ENCODE measurements at regions not wholly inside any gene's neighbourhood (a gene's known extent, or its start where the extent isn't known, plus 50 kb on each side); places are given as distances from the start of the nearest gene placed in this dataset.
"Not testable (repeated sequence)": the region's sequence is repeated elsewhere in the genome, so short reads cannot be mapped to it uniquely, and the experiment has no call there.

DNA sequence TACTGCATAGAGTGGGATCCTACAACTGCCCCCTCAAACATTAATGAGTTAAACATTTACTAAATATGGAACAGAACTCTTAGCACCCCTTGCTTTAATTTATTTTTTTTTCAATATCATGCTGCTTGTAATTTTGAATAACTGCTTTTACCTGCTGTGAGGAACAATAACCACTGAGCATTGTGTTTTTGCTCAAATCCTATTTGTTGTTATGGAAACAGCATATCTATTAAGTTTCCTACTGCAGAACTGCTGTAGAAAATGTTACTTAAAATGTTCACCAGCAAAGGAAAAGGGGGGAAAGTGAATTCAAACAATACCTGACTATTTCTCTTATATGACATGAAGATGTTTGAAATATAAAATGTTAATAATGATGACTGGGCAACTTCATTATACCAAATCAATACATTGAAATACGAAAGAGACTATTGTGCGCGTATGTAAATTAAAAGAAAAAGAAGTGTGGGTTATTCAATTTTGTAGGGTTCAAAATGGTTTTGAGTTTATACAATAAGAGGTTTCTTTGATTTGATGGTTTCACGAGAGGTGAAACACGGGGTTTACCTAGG is 1043.8 kb upstream of the NUDT12 start:
- no peak for DNase-seq

DNA sequence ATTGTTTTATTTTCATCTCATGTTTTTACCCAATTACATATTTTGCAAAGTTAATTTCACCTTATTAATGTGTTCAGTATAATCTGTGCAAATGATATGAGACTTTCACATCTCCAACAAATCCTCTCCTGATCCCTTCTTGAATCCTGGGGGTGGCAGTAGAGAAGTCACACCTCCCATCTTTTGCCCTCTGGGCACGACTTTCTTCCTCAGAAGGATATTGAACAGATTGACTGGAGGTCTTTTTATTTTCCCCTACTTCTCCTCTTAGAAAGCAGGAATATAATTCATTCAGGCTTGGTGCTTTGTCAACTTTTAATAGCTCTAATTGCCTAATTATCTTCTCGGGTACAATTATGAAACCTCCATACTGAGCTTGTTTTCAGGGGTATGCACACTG is 1037.1 kb upstream of the NUDT12 start:
- no peak for DNase-seq

DNA sequence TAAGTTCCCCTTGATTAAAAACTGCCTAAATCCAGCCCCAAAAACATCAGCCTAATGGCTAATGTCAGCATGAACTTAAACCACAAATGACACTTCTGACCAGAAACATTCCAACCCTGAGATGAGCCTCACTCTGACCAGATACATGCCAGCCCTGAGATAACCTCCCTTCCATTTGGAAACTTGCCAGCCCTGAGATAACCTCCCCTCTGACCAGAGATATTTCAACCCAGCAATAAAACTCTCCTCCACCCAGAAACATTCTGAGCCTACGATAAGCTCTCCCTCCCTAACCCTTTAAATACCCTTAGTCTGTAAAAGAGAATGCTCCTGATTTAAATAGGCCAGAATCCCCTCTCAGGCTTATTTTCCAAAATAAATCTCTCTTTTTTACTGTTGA is 1035.7 kb upstream of the NUDT12 start:
- DNase-seq: no peak

DNA sequence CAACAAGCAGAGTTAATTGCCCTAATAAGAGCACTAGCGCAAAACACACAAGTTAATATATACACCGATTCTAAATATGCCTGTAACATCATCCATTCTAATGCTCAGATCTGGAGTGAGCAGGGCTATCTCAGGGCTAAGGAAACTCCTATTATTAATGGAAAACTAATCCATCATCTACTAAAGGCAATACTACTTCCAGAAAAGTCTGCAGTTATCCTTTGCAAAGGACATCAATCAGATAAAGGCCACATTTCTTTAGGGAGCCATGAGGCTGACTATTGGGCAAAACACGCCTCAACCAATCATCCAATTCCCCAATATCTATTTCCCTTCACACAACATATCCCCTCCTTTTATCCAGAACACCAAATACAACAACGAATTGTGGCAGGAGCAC is 1032.3 kb upstream of the NUDT12 start:
- no peak for DNase-seq

DNA sequence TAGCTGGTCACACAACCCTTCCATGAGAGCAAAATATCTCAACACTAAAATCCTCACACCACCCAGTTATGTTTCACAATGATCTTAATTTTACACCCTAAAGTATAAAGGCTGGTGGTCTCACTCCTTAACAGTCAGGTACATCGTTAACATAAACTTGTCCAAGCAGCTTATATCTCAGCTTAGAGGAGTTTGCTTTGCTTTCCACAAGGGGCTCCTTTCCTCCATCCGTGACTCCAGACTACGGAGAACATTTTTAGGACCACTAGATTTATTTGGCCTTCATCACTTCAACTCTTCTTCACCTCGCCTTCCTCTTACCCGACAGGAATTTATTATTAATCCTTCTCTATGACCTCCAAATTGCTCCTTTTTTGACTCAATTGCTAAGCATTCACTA is 1014.1 kb upstream of the NUDT12 start:
- no peak for DNase-seq

DNA sequence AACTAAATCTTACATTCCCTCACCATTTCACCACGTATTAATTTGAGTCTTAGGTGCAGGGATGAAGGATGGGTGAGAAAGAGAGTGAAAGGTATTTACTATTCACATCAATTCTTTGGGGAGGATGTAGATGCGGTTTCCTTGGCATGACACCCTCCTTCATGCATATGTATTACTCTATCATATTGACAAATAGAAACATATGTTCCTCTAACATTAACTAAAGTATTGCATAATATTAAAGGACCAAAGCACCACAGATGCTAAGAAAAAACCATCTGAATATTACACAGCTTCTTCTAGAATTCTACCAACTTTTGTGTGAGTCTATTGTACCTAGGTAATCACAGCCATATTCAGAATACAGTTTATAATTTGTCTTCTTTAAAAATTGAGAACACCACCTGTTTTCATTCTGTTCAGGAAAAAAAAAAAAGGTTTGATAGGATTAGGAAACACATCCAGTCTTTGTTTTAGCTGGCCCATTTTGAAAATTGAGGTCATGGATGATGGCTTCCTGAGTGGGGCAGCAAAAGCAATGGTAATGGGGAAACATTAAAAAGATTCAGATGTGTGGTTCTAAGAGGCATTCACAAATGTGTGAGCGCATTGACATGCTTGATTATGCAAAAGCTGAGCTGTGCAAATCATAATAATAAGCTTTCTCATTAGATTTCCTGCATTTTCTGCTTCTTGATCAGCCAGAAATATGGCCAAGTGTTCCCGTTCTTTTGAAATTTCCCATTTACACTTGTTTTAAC is 1011.5 kb upstream of the NUDT12 start:
- peak; percentile 3 for DNase-seq

DNA sequence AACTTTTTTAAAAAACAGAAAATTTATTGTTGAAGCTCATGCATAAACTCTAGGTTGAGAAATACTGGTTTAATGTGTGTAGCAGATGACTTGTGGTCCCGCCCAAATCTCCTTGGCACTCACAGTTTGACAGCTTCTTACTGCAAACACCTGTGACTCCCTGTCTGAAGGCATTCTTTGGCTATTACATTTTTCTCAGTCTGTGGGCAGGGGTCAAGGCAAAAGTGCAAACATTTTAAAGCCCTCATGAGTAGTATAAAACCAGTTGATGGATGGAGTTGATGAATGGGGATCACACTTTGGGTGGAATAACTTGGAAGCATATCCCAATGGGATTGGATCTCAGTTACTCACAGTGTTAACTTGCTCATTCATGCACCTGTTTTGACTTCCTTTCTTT is 1007.0 kb upstream of the NUDT12 start:
- DNase-seq: no peak

DNA sequence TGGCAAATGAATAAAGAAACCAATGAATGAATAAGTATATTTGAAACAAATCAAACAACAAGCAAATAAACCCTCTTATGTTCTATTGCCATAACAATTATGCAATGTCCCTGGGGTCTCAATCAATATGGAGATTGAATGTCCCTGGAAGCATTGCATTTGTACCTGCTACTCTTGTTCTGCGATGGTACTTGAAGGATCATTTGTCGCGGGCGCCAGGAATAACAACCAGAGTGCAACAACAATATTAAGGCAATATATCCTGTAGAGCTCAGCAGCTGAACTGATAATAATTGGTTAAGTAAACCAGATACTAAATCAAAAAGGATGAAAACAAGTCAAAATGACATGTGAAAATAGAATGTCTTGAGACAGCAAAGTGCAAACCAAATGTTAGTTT is 1001.9 kb upstream of the NUDT12 start:
- DNase-seq: no peak

DNA sequence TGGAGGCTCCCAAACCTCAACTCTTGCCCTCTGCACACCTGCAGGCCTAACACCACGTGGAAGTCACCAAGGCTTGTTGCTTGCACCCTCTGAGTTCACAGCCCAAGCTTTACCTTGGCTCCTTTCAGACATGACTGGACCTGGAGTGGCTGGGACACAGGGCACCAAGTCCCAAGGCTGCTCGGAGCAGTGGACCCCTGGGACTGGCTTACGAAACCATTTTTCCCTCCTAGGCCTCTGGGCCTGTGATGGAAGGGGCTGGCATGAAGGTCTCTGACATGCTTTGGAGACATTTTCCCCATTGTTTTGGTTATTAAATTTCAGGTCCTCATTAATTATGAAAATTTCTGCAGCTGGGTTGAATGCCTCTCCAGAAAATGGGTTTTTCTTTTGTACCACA is 994.4 kb upstream of the NUDT12 start:
- no peak for DNase-seq

DNA sequence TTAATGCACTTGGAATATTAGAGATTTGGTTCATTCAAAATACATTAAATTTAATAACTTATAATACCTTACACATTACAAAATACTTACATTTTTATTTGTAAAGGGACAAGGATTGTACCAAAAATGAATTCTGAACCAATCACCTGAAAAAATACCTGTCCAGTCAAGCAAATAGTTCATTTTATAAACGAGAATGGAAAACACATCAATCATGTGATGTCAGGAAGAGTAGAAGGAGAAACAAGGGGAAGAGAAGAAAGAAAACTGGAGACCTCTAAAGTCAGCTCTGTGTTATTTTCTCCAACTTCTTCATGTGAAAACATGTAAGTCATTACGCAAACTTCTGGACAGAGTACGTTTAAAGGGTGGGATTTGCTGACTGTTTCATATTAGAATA is 989.0 kb upstream of the NUDT12 start:
- DNase-seq: no peak

DNA sequence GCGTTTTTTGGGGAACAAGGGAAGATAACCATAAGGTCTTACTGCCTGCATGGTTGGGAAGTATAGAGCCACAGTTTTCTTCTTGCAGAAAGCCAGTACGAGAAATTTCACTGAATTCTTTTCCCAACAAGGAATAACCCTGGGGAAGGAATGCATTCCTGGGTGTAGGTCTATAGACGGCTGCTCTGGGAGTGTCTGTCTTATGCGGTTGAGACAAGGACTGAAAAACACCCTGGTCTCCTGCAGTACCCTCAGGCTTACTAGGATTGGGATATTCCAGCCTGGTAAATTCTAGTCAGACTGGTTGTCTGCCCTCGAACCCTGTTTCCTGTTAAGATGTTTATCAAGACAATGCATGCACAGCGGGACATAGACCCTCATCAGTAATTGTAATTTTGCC is 984.3 kb upstream of the NUDT12 start:
- not testable (repeated sequence) for DNase-seq

DNA sequence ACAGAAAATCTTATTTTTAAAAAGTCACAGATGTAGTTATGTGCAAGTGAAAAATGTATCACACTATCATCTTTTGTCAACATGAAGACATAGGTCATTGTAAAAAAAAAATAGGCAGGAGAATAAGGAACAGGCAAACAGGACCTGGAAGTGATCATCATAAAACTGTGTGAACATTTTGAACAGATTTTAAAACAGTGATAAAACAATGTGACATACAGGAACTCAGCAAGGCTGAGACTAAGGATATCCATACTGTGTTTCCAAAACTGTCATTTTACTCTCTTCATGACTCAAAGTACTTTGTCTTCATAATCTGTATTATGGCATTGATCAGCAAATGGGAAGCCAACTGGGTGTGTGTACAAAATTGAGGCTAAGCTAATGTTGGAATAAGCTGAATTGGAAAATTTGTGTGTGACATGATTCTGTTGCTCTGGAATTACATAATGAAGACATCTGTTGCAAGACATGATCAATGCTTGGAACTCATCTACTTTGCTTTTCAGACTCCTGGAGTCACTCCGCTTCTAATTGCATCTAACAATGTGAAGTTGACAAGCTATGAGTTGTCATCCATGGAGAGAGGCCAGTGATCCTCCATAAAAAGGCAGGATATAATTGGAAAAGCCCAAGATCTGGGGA is 978.7 kb upstream of the NUDT12 start:
- DNase-seq: no peak

DNA sequence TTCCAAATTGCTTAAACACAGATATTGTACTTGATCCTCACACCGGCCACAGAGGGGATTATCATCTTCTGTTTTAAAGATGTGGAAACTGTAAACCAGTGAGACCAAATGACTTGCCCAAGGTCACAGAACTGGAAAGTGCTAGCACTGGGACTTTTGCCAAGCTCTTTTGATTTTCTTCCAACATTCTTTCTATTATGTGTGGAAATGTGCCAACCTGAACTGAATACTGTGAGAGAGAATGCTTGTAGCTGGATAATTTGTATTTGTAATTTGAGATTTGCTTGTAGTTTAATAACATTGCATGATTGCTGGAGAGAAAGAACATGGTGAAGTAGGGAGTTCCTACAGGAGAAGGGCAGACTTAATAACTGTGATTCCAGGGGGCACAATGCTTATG is 977.9 kb upstream of the NUDT12 start:
- DNase-seq: no peak

DNA sequence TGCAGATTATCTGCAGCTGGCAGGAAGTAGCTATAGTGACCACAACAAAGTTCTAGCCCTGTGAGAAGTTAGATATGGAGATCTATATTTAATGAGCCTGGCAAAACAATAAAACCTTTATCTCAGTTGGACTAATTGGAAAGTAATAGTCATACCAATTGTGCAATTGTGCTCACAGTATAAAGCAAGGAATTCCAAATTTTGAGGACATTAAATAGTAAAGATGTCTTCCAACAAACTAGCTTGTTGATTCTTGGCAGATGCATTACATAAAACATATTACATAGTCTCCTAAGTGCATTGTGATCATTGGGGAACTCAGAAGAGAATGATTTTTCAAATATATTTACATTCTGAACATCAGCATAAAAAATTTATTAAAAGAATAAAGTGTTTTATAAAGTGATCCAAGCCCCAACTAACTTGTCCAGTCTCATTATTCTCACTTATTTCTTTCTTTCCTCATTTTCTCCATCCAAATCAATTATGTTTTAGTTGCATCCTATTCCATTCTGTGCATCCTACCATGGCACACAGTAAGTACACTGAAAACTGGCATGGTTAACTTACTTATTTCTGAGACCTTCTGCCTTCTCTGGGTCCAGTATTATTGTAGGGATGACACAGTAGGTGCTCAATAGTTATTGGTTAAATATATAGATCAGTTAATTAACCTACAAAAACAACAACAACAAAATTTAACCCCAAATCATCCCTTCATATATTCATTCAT is 977.2 kb upstream of the NUDT12 start:
- DNase-seq: no peak

DNA sequence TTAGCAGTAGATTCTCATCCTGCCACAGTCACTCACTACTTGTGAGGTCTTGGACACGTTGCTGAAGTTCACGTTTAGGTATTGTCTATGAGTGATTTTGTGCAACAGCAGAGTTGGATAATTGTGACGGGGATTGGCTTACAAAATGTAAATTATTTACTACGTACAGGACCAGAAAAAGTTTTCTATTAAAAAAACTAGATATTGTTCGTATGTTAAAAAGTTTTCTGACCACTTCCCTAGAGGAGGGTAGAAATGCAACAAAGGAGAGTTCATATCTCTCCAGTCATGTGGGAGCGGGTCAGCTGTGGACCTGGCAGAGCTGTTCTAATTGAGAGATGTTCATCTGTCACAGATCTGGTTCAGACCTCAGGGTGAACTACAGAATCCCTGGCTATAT is 976.1 kb upstream of the NUDT12 start:
- no peak for DNase-seq

DNA sequence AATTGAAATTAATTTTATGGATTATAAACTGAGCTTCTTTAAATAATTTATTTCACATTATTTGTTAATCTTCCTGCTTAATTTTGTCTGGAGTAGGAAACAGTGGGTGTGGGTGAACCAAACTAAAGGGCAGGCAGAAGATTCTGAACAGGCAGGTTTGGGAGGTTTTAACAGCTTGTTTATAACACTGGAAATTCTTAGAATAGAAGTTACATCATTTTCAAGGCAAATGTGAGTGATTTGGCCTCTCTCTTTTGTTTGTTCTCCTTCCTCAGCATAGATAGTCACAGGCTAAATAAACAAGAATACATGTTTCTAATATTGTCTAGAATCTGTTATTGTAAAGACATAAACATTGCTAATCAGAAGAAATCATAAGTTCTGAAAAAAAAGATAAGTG is 970.9 kb upstream of the NUDT12 start:
- no peak for DNase-seq

DNA sequence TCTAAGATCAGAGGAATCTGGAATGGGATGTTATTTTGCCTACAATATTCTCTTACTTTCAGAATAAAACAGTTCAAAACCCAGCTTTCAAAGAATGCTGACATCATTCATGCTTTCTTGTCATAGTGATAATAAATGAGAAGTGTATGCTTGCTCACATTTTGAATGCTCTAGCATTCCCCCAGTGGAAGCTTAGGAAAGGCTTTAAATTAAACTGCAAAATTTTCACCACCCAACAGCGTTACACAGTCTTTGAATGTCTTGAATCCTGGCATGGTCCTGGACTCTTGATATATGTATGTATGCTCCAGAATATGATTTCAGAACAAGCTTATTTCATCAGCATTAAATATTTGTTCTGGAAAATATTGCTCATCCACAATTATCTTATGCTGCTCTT is 964.3 kb upstream of the NUDT12 start:
- no peak for DNase-seq

DNA sequence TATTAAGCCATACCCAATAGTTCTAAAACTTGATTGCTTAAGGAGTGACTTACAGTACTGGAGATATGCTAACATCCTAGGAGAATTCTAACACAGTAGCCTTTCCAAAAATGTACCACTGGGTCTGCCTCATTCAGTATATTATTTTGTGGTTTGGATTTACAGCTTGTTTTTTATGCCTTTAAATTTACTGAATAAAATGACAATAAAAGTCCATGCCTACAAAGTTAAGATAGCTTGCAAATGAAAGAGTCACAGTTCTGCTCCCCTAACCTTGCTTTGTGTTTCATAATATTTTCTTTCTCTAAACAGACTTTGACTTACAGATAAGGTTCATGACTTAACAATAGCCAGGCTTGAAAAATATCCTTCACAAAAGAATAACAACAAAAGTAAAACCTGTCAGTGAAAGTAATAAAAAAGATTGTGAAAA is 951.1 kb upstream of the NUDT12 start:
- DNase-seq: no peak

DNA sequence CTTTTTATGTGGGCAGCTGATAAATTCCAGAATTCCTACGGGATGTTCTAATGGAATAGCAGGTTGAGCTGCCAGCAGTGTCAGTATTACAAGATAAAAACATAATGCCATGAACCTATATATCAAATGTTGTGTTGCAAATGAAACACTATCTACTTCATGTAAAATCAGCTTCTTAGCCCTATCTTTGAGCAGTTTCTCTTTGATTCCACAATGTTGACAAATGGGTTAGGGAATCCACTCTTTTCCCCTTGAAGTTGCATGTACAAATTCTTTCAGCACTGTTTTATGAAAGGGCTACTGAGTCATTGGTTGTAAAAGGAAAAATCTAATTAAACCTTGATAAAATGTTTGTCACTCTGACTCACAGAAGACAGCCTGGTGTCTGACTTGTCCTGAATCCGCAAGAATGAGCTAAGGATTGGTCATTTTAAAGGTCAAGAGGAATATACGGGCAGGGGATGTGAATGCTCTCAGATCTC is 950.6 kb upstream of the NUDT12 start:
- DNase-seq: peak; percentile 8

DNA sequence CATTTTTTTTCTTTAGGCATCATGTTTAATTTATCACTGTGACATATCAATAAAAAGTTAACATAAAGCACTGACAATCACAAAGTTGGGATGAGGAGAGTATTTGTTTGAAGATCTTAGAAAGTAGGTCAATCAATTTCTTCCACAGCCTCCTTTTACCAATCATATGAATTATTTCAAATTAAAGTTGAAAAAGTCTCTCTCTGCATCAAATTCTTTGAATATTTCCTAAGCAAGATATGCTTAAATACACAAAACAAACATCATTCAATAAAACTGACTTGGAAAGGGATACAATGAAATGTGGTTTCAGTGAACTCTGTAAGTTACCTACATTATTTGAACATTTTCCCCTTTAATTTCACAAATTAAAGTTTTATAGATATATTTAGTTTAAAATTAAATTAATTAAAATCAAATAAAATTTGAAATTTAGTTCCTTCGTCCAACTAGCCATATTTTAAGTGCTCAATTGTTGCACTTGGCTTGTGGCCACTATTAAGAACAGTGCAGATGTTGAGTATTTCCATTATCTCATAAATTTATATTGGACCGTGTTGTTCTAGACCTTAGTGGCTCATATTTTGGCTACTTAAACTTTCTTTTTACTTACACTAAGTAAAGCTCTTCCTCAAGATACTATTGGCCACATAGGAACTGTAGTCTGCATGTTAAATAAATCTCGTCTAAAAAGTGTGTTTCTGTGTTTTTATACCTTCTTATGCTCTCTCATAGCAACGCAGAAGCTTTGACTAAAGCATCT is 949.7 kb upstream of the NUDT12 start:
- no peak for DNase-seq

DNA sequence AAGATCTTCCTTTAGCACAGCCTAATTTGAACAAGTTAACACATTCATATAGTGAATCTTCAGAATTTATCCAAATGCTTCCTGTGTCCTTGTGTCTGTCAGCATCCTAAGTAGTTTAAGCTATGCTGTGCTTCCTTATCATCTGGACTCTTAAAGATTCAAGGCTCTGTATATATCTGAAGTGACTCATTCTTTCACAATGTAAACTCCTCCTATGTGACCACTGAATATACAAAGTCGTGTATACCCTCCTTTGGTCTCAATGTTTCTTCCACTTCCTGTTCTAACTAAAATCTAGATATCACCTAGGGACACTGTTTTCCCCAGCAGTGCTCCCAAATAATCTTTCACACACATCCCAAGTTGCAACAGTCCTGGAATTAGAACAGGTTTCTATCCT is 935.7 kb upstream of the NUDT12 start:
- no peak for DNase-seq

DNA sequence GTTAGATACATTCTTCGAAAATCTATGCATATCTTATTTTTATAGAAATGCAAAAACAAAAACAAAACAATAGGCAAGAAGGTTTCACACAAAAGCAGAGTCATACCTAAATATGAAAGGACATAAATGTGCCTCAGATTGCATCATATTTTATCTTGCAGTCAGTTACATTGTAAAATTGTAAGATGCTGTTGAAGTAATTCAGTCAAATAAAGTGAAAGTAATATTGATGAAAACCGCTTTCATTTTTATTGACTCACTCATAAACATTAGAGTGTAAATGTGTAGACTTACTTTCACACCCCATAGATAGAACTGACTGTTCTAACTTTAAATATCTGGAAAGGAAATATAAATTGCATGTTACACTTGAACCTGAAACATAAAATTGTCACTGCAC is 931.5 kb upstream of the NUDT12 start:
- DNase-seq: no peak

DNA sequence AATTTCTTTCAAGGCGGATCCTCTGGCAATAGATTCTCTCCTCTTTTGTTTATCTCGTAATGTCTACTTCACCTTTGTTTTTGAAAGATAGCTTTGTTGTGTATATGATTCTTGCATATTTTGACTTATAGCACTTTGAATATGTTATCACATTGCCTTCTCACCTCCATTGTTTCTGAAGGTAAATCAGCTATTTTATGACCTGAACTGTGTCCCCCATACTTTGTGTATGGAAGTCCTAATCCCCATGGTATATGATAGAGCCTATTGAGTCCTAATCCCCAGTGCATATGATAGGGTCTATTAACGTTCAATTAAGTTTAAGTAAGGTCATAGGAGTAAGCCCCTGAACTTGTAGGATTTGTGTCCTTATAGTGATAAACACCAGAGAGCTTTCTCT is 910.2 kb upstream of the NUDT12 start:
- DNase-seq: no peak

Data from retina (tissue), 1 donor.